GM12878 (cell line): ENCODE measurements at regions not wholly inside any gene's neighbourhood (a gene's known extent, or its start where the extent isn't known, plus 50 kb on each side); places are given as distances from the start of the nearest gene placed in this dataset.

Experiments
- ATAC-seq: fragments of 200-7000 bp; cut with Tn5 transposase; 3 replicates; pipeline ENCODE4 v1.9.1; 2020; ENCODE audit warnings: mild to moderate bottlenecking, moderate library complexity
- BruUV-seq: library from RNA; stranded (reverse); fragments of 400-500 nt; replicated peaks from 2 replicates; lab custom pipeline; 2021; lab: Mats Ljungman, UMichigan
- CTCF ChIA-PET: fragments of 300-600 bp; sonication (Branson Sonifier 250); formaldehyde crosslinking; extraction: SDS; loops from one replicate; lab custom pipeline; 2021; ENCODE audit warnings: inconsistent platforms; lab: Yijun Ruan, JAX
- POLR2A ChIA-PET: fragments of 350-600 bp; formaldehyde crosslinking; extraction: SDS; loops from one replicate; lab custom pipeline; 2021; ENCODE audit warnings: inconsistent platforms; lab: Charles Lee
- RAD21 ChIA-PET: fragments of 300-600 bp; sonication (Branson Sonifier 250); formaldehyde crosslinking; loops from one replicate; lab custom pipeline; 2023; ENCODE audit warnings: antibody characterized with exemption; ENCODE audit not compliant: unreplicated experiment; lab: Charles Lee
- SMC1A ChIA-PET: fragments of 300-600 bp; sonication (Branson Sonifier 250); formaldehyde crosslinking; loops from one replicate; lab custom pipeline; 2023; ENCODE audit not compliant: unreplicated experiment, uncharacterized antibody; lab: Charles Lee
- DNase-seq: peaks from one replicate; pipeline ENCODE4 v3.0.0-alpha.2; 2011; ENCODE audit warnings: low read depth, low spot score
- FAIRE-seq: peaks from 3 replicates; lab custom pipeline; 2011; peaks lifted over from hg19 to GRCh38; lab: Jason Lieb, UNC
- H2AFZ ChIP-seq: 2 replicates; pipeline ENCODE4 v1.6.0; 2011; ENCODE audit warnings: low read depth, low read length, control low read depth; ENCODE audit not compliant: control insufficient read depth
- H3K27ac ChIP-seq: 2 replicates; pipeline ENCODE4 v1.5.1; 2011; ENCODE audit warnings: control low read depth; ENCODE audit not compliant: control insufficient read depth, insufficient read depth
- H3K27me3 ChIP-seq, 2 experiments: replicated peaks in 1 of 2; 2 replicates each; pipeline versions ENCODE4 v1.6.0 to v1.6.1; 2011; ENCODE audit warnings: low read length in 1 of 2; ENCODE audit not compliant: control insufficient read depth in 2 of 2, insufficient read depth in 2 of 2
- H3K36me3 ChIP-seq, 2 experiments: 2 replicates each; pipeline ENCODE4 v1.5.1; 2011; ENCODE audit warnings: low read length in 1 of 2; ENCODE audit not compliant: control insufficient read depth in 2 of 2, insufficient read depth in 2 of 2
- H3K4me1 ChIP-seq: 2 replicates; pipeline ENCODE4 v1.6.1; 2011; ENCODE audit warnings: mild to moderate bottlenecking, low read length, moderate library complexity, mixed read lengths; ENCODE audit not compliant: control insufficient read depth, insufficient read depth
- H3K4me2 ChIP-seq: 2 replicates; pipeline ENCODE4 v1.6.0; 2011; ENCODE audit warnings: control low read depth; ENCODE audit not compliant: control insufficient read depth, insufficient read depth
- H3K4me3 ChIP-seq: fragments of 200-600 bp; sonication (generic); 2 replicates; pipeline ENCODE4 v1.5.1; 2016
- H3K79me2 ChIP-seq: 2 replicates; pipeline ENCODE4 v1.6.0; 2011; ENCODE audit warnings: low read length; ENCODE audit not compliant: control insufficient read depth, insufficient read depth
- H3K9ac ChIP-seq: 2 replicates; pipeline ENCODE4 v1.8.0; 2011; ENCODE audit warnings: low read length, control low read depth, mixed read lengths; ENCODE audit not compliant: control insufficient read depth, insufficient read depth
- H3K9me3 ChIP-seq: replicated peaks from 3 replicates; pipeline ENCODE4 v1.5.1; 2011; ENCODE audit warnings: mild to moderate bottlenecking, low read length; ENCODE audit not compliant: control insufficient read depth, insufficient read depth
- H4K20me1 ChIP-seq: 2 replicates; pipeline ENCODE4 v1.6.0; 2011; ENCODE audit not compliant: control insufficient read depth, insufficient read depth
- BCLAF1 ChIP-seq: fragments of 450-650 bp; IDR thresholded peaks from 2 replicates; pipeline ENCODE4 v1.6.1; 2017; ENCODE audit warnings: antibody characterized with exemption, mild to moderate bottlenecking, moderate library complexity
- CEBPZ ChIP-seq: fragments of 150-350 bp; IDR thresholded peaks from 2 replicates; pipeline ENCODE4 v1.6.1; 2016; ENCODE audit warnings: low read depth, low read length
- CHD2 ChIP-seq: IDR thresholded peaks from 2 replicates; pipeline ENCODE4 v1.6.1; 2011; ENCODE audit warnings: low read depth, low read length, improper control_type of control experiment, borderline replicate concordance
- CHD4 ChIP-seq: fragments of 200-600 bp; sonication (generic); IDR thresholded peaks from 2 replicates; pipeline ENCODE4 v1.6.1; 2016; ENCODE audit warnings: mild to moderate bottlenecking
- ESRRA ChIP-seq: IDR thresholded peaks from 2 replicates; pipeline ENCODE4 v1.6.1; 2012; ENCODE audit warnings: mild to moderate bottlenecking, low read length, improper control_type of control experiment
- FOXM1 ChIP-seq: IDR thresholded peaks from 2 replicates; pipeline ENCODE4 v1.6.1; 2012; ENCODE audit warnings: low read depth, mild to moderate bottlenecking, inconsistent platforms, low read length, moderate library complexity
- JUND ChIP-seq: IDR thresholded peaks from 2 replicates; pipeline ENCODE4 v1.6.1; 2012; ENCODE audit warnings: low read depth, mild to moderate bottlenecking, low read length, improper control_type of control experiment, moderate library complexity
- KLF5 ChIP-seq: fragments of 450-650 bp; IDR thresholded peaks from 2 replicates; pipeline ENCODE4 v1.6.1; 2014; ENCODE audit warnings: mild to moderate bottlenecking; ENCODE audit not compliant: partially characterized antibody
- NFYA ChIP-seq: IDR thresholded peaks from 2 replicates; pipeline ENCODE4 v1.6.1; 2011; ENCODE audit warnings: low read depth, mild to moderate bottlenecking, low read length, improper control_type of control experiment, borderline replicate concordance
- NFYB ChIP-seq: IDR thresholded peaks from 2 replicates; pipeline ENCODE4 v1.6.1; 2011; ENCODE audit warnings: low read depth, mild to moderate bottlenecking, low read length, improper control_type of control experiment, moderate library complexity; ENCODE audit not compliant: insufficient read depth
- NRF1 ChIP-seq: conservative IDR thresholded peaks from 2 replicates; pipeline ENCODE4 v1.6.1; 2011; ENCODE audit warnings: mild to moderate bottlenecking, low read depth, low read length, improper control_type of control experiment
- PKNOX1 ChIP-seq: fragments of 450-650 bp; IDR thresholded peaks from 2 replicates; pipeline ENCODE4 v1.6.1; 2016; ENCODE audit warnings: mild to moderate bottlenecking
- RAD51 ChIP-seq: fragments of 450-650 bp; IDR thresholded peaks from 2 replicates; pipeline ENCODE4 v1.6.1; 2016; ENCODE audit warnings: moderate library complexity, mild to moderate bottlenecking, inconsistent platforms
- RB1 ChIP-seq: fragments of 450-650 bp; formaldehyde crosslinking; IDR thresholded peaks from 2 replicates; pipeline ENCODE4 v1.6.1; 2017; ENCODE audit warnings: mild to moderate bottlenecking, borderline replicate concordance
- SP1 ChIP-seq: IDR thresholded peaks from one replicate; pipeline ENCODE4 v1.6.1; 2011; ENCODE audit warnings: low read depth, low read length
- SUPT20H ChIP-seq: IDR thresholded peaks from 2 replicates; pipeline ENCODE4 v1.6.1; 2011; ENCODE audit warnings: low read depth, mild to moderate bottlenecking, low read length, moderate library complexity, borderline replicate concordance; ENCODE audit not compliant: control insufficient read depth
- SUZ12 ChIP-seq: fragments of 200-600 bp; sonication (generic); IDR thresholded peaks from one replicate; pipeline ENCODE4 v1.6.1; 2018; ENCODE audit warnings: antibody characterized with exemption, mild to moderate bottlenecking; ENCODE audit not compliant: unreplicated experiment
- ZBED1 ChIP-seq: IDR thresholded peaks from 2 replicates; pipeline ENCODE4 v1.6.1; 2016; ENCODE audit warnings: borderline replicate concordance
- ZNF274 ChIP-seq: IDR thresholded peaks from one replicate; pipeline ENCODE4 v1.8.0; 2011; ENCODE audit not compliant: insufficient read length, insufficient read depth
- WGBS: methylation state at CpG from one replicate; pipeline ENCODE4 v1.1.6; 2016; ENCODE audit warnings: low lambda C conversion rate; ENCODE audit not compliant: insufficient replicate concordance, insufficient coverage; ENCODE audit errors: missing lambda C conversion rate; 5-methylcytosine and 5-hydroxymethylcytosine counted together
- in situ Hi-C: fragments of 300-500 bp; cut with MboI; formaldehyde crosslinking; loops from 9 replicates; pipeline ENCODE4 v1.14.3; 2018; ENCODE audit warnings: mixed read lengths
- intact Hi-C: fragments of 100-400 bp; cut with micrococcal nuclease; formaldehyde crosslinking; loops from one replicate; pipeline ENCODE4 v1.14.2; 2022; ENCODE audit not compliant: unreplicated experiment

GRCh38 chr3:135678386-135678785 is 287.1 kb upstream of the PPP2R3A start:
- intact Hi-C loops (no loop called here), in situ Hi-C loops (no loop called here)
- ATAC-seq: no peak
- ChIA-PET RAD21 (no interaction called here), CTCF (no interaction called here), POLR2A (no interaction called here)
- no peak for DNase-seq
- H3K27ac ChIP-seq: no peak overlapping the region
- no peak overlapping the region for H3K9ac ChIP-seq
- H2AFZ ChIP-seq: no peak overlapping the region
- no peaks in the 10 kb centered on the region for H3K79me2 ChIP-seq
- no peak overlapping the region for H3K4me2 ChIP-seq
- no peaks in the 10 kb centered on the region for H3K27me3 ChIP-seq
- 14% methylated on average over 2 of the region's 4 CpGs for WGBS
- no peaks in the 10 kb centered on the region; the same call in 2 of the 3 replicates for H3K9me3 ChIP-seq
- no peaks in the 10 kb centered on the region for H3K4me1 ChIP-seq
- H3K36me3 ChIP-seq: no peaks in the 10 kb centered on the region
- no peak for FAIRE-seq
- H4K20me1 ChIP-seq: no peaks in the 10 kb centered on the region
- no peak overlapping the region for H3K4me3 ChIP-seq
- BruUV-seq: no TSS peak
- no peak for TF ChIP-seq SUPT20H
- TF ChIP-seq ESRRA: no peak
- no peak for TF ChIP-seq CHD2
- no peak for TF ChIP-seq CEBPZ
- TF ChIP-seq ZNF274: no peak
- no peak for TF ChIP-seq ZBED1
- TF ChIP-seq SP1: no peak
- TF ChIP-seq SUZ12: no peak
- TF ChIP-seq FOXM1: no peak
- no peak for TF ChIP-seq CHD4
- no peak for TF ChIP-seq NFYB
- no peak for TF ChIP-seq PKNOX1
- TF ChIP-seq BCLAF1: no peak
- no peak for TF ChIP-seq KLF5
- TF ChIP-seq JUND: no peak
- TF ChIP-seq NFYA: no peak
- no peak for TF ChIP-seq RAD51
- no peak for TF ChIP-seq RB1
- TF ChIP-seq NRF1: no peak
- TF ChIP-seq, all 136 proteins: peak for 0
- SMC1A ChIA-PET: no interaction called here
